ENCODE measurements at regions not wholly inside any gene's neighbourhood (a gene's known extent, or its start where the extent isn't known, plus 50 kb on each side); places are given as distances from the start of the nearest gene placed in this dataset.

- no peaks in the 10 kb centered on the region for H3K79me2 ChIP-seq (ENCODE audit: insufficient read depth, low read length)
- H3K4me1 ChIP-seq (ENCODE audit: insufficient read depth, low read length, poor library complexity, severe bottlenecking), result no peaks in the 10 kb centered on the region
- H2AFZ ChIP-seq (ENCODE audit: low read length), result no peak overlapping the region
- TF ChIP-seq EZH2phosphoT487 (IDR thresholded peaks at IDR 0.05; ENCODE audit: borderline replicate concordance) (no peak), CTCF (conservative IDR thresholded peaks at IDR 0.05; ENCODE audit: low read length) (no peak)
- no peaks in the 10 kb centered on the region for H3K9me2 ChIP-seq (replicated peaks; ENCODE audit: low read depth, low read length)
- H3K9ac ChIP-seq (ENCODE audit: low read depth, low read length, poor library complexity, severe bottlenecking), result no peak overlapping the region
- no peaks in the 10 kb centered on the region for H3K36me3 ChIP-seq (ENCODE audit: insufficient read depth, low read length)
- no peaks in the 10 kb centered on the region for H3K27me3 ChIP-seq (ENCODE audit: insufficient read depth, low read length, poor library complexity, severe bottlenecking)
- H3K9me3 ChIP-seq (ENCODE audit: insufficient read depth, low read depth, low read length), result no peaks in the 10 kb centered on the region
- H3K4me2 ChIP-seq (ENCODE audit: low read depth, low read length, poor library complexity, severe bottlenecking), result no peak overlapping the region
- no peaks in the 10 kb centered on the region for H3F3A ChIP-seq (ENCODE audit: low read depth)
- no peaks in the 10 kb centered on the region for H4K20me1 ChIP-seq (ENCODE audit: insufficient read depth, low read length, poor library complexity, severe bottlenecking)
- no peak overlapping the region for H3K4me3 ChIP-seq (ENCODE audit: low read length, poor library complexity, severe bottlenecking)
Measured at GRCh38 chr20:11098888-11099287, 425.1 kb upstream of the JAG1 start.

- H2AFZ ChIP-seq (ENCODE audit: low read length), result no peak overlapping the region
- H3K4me2 ChIP-seq (ENCODE audit: low read depth, low read length, poor library complexity, severe bottlenecking), result no peak overlapping the region
- H3K27me3 ChIP-seq (ENCODE audit: insufficient read depth, low read length, poor library complexity, severe bottlenecking), result no peaks in the 10 kb centered on the region
- H4K20me1 ChIP-seq (ENCODE audit: insufficient read depth, low read length, poor library complexity, severe bottlenecking), result no peaks in the 10 kb centered on the region
- TF ChIP-seq EZH2phosphoT487 (IDR thresholded peaks at IDR 0.05; ENCODE audit: borderline replicate concordance) (no peak), CTCF (conservative IDR thresholded peaks at IDR 0.05; ENCODE audit: low read length) (no peak)
- H3K4me1 ChIP-seq (ENCODE audit: insufficient read depth, low read length, poor library complexity, severe bottlenecking), result no peaks in the 10 kb centered on the region
- H3K9me2 ChIP-seq (replicated peaks; ENCODE audit: low read depth, low read length), result no peaks in the 10 kb centered on the region
- H3K9me3 ChIP-seq (ENCODE audit: insufficient read depth, low read depth, low read length), result no peaks in the 10 kb centered on the region
- no peaks in the 10 kb centered on the region for H3F3A ChIP-seq (ENCODE audit: low read depth)
- H3K4me3 ChIP-seq (ENCODE audit: low read length, poor library complexity, severe bottlenecking), result no peak overlapping the region
- H3K36me3 ChIP-seq (ENCODE audit: insufficient read depth, low read length), result no peaks in the 10 kb centered on the region
- H3K9ac ChIP-seq (ENCODE audit: low read depth, low read length, poor library complexity, severe bottlenecking), result no peak overlapping the region
- no peaks in the 10 kb centered on the region for H3K79me2 ChIP-seq (ENCODE audit: insufficient read depth, low read length)
Measured at GRCh38 chr20:11101243-11101642, 427.4 kb upstream of the JAG1 start.

GRCh38 chr20:11101696-11102095 is 427.9 kb upstream of the JAG1 start:
- Histone ChIP-seq H2AFZ (ENCODE audit: low read length) (no peak overlapping the region), H3K9ac (ENCODE audit: low read depth, low read length, poor library complexity, severe bottlenecking) (no peak overlapping the region), H3F3A (ENCODE audit: low read depth) (no peaks in the 10 kb centered on the region), H3K27me3 (ENCODE audit: insufficient read depth, low read length, poor library complexity, severe bottlenecking) (no peaks in the 10 kb centered on the region), H3K4me1 (ENCODE audit: insufficient read depth, low read length, poor library complexity, severe bottlenecking) (no peaks in the 10 kb centered on the region), H3K36me3 (ENCODE audit: insufficient read depth, low read length) (no peaks in the 10 kb centered on the region), H3K9me2 (replicated peaks; ENCODE audit: low read depth, low read length) (no peaks in the 10 kb centered on the region), H3K9me3 (ENCODE audit: insufficient read depth, low read depth, low read length) (no peaks in the 10 kb centered on the region), H4K20me1 (ENCODE audit: insufficient read depth, low read length, poor library complexity, severe bottlenecking) (no peaks in the 10 kb centered on the region), H3K4me2 (ENCODE audit: low read depth, low read length, poor library complexity, severe bottlenecking) (no peak overlapping the region), H3K4me3 (ENCODE audit: low read length, poor library complexity, severe bottlenecking) (no peak overlapping the region), H3K79me2 (ENCODE audit: insufficient read depth, low read length) (no peaks in the 10 kb centered on the region)
- TF ChIP-seq CTCF (conservative IDR thresholded peaks at IDR 0.05; ENCODE audit: low read length) (no peak), EZH2phosphoT487 (IDR thresholded peaks at IDR 0.05; ENCODE audit: borderline replicate concordance) (no peak)
